Panc1 (cell line): ENCODE measurements at regions not wholly inside any gene's neighbourhood (a gene's known extent, or its start where the extent isn't known, plus 50 kb on each side); places are given as distances from the start of the nearest gene placed in this dataset.

Experiments used
- ATAC-seq: fragments of 200-7000 bp; cut with Tn5 transposase; 2 replicates; pipeline ENCODE4 v1.9.1; 2020; ENCODE audit warnings: mild to moderate bottlenecking, moderate library complexity
- BruUV-seq: library from RNA; stranded (reverse); fragments of 400-500 nt; replicated peaks from 2 replicates; lab custom pipeline; 2021; lab: Mats Ljungman, UMichigan
- CTCF ChIA-PET: fragments of 300-600 bp; sonication (Branson Sonifier 250); formaldehyde crosslinking; loops from one replicate; lab custom pipeline; 2022; ENCODE audit warnings: antibody characterized with exemption; lab: Charles Lee
- POLR2A ChIA-PET: fragments of 300-600 bp; sonication (Branson Sonifier 250); formaldehyde crosslinking; loops from one replicate; lab custom pipeline; 2022; ENCODE audit warnings: antibody characterized with exemption; lab: Charles Lee
- DNase-seq: peaks from one replicate; pipeline ENCODE4 v3.0.0-alpha.2; 2010; ENCODE audit warnings: low read depth, low spot score
- H3K27ac ChIP-seq: 2 replicates; pipeline ENCODE4 v1.5.1; 2011; ENCODE audit warnings: mild to moderate bottlenecking, low read length, inconsistent platforms
- H3K27me3 ChIP-seq: fragments of 200-500 bp; sonication (Bioruptor generic); 2 replicates; pipeline ENCODE4 v1.6.0; 2014; ENCODE audit warnings: low read length, inconsistent platforms; ENCODE audit not compliant: control insufficient read depth, insufficient read depth
- H3K36me3 ChIP-seq: fragments of 200-500 bp; sonication (Bioruptor generic); 2 replicates; pipeline ENCODE4 v1.5.1; 2014; ENCODE audit warnings: inconsistent platforms, mild to moderate bottlenecking, low read length, moderate library complexity; ENCODE audit not compliant: control insufficient read depth, insufficient read depth
- H3K4me1 ChIP-seq: 2 replicates; pipeline ENCODE4 v1.5.1; 2011; ENCODE audit warnings: inconsistent platforms, mild to moderate bottlenecking, low read length, moderate library complexity; ENCODE audit not compliant: control insufficient read depth, insufficient read depth
- H3K4me3 ChIP-seq, 2 experiments: 2 replicates each; pipeline ENCODE4 v1.5.1; 2011 to 2012; ENCODE audit warnings: low read depth in 2 of 2, low read length in 2 of 2, mild to moderate bottlenecking in 2 of 2, inconsistent platforms in 1 of 2, moderate library complexity in 1 of 2
- H3K9me3 ChIP-seq: fragments of 200-500 bp; sonication (Bioruptor generic); 2 replicates; pipeline ENCODE4 v1.5.1; 2014; ENCODE audit warnings: low read depth, mild to moderate bottlenecking, inconsistent platforms, low read length, moderate library complexity; ENCODE audit not compliant: control insufficient read depth, insufficient read depth
- CTCF ChIP-seq: fragments of 450-650 bp; IDR thresholded peaks from 2 replicates; pipeline ENCODE4 v1.5.1; 2017; ENCODE audit warnings: mild to moderate bottlenecking
- POLR2AphosphoS5 ChIP-seq: IDR thresholded peaks from 2 replicates; pipeline ENCODE4 v1.6.1; 2012; ENCODE audit warnings: mild to moderate bottlenecking, low read depth, low read length, moderate library complexity
- REST ChIP-seq, 2 experiments: IDR thresholded peaks; 2 replicates each; pipeline ENCODE4 v1.6.1; 2011 to 2012; ENCODE audit warnings: low read depth in 2 of 2, control low read depth in 1 of 2, low read length in 1 of 2, mild to moderate bottlenecking in 1 of 2, moderate library complexity in 1 of 2; ENCODE audit not compliant: insufficient read depth in 1 of 2
- SIN3A ChIP-seq: IDR thresholded peaks from 2 replicates; pipeline ENCODE4 v1.6.1; 2012; ENCODE audit warnings: low read depth, mild to moderate bottlenecking, low read length, moderate library complexity, borderline replicate concordance; ENCODE audit not compliant: insufficient read depth
- TCF7L2 ChIP-seq: IDR thresholded peaks from 2 replicates; pipeline ENCODE4 v1.6.1; 2011; ENCODE audit warnings: mild to moderate bottlenecking, low read depth, low read length, inconsistent platforms
- in situ Hi-C: cut with HindIII; loops from 2 replicates; pipeline ENCODE4 v1.10.0; 2016; ENCODE audit warnings: low sequenced_read_pairs, low pct_unique_long_range_greater_than_20kb
- intact Hi-C: fragments of 100-400 bp; cut with micrococcal nuclease; formaldehyde crosslinking; loops from one replicate; pipeline ENCODE4 v1.10.0; 2022; ENCODE audit not compliant: unreplicated experiment

DNA sequence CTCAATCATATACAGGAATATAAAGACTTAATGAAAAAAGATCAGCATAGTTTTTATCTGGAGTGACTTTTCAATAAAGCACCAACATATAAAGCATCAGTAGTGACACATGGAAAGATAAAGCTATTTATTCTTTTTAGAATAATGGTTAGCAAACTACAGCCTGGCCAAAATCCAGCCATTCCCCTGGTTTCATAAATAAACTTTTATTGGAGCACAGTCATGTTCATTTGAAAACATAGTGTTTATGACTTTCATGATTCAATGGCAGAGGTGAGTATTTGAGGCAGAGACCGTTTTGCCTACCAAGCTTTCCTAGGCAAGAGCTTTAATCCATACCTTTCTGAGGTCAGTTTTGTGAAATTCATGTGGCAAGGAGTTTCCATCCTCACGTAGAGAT, 153.5 kb downstream of the RPS12 start:
- DNase-seq (no peak), ATAC-seq (no peak)
- Histone ChIP-seq H3K27ac (no peak overlapping the region), H3K4me3 (no peak overlapping the region), H3K36me3 (no peaks in the 10 kb centered on the region), H3K4me1 (no peaks in the 10 kb centered on the region), H3K27me3 (no peaks in the 10 kb centered on the region), H3K9me3 (no peaks in the 10 kb centered on the region)
- ChIA-PET POLR2A (no interaction called here), CTCF (no interaction called here)
- no TSS peak for BruUV-seq
- TF ChIP-seq SIN3A = no peak
- TF ChIP-seq CTCF = no peak
- TF ChIP-seq POLR2AphosphoS5 = no peak
- TF ChIP-seq REST (IDR thresholded peaks at IDR 0.05; ENCODE audit: insufficient read depth in 1 of 2, low read depth in 2 of 2, low read length in 1 of 2) = no peak
- TF ChIP-seq TCF7L2 = no peak
- in situ Hi-C loops (no loop called here), intact Hi-C loops (no loop called here)

- in situ Hi-C loops = no loop called here
- no TSS peak for BruUV-seq
- CTCF ChIA-PET = no interaction called here
Measured at GRCh38 chr6:132968419-132968950, 154.1 kb downstream of the RPS12 start.

More at GRCh38 chr6:132968419-132968950, 154.1 kb downstream of the RPS12 start:
- intact Hi-C loops = no loop called here
- no peaks in the 10 kb centered on the region for H3K27me3 ChIP-seq
- H3K4me3 ChIP-seq = no peak overlapping the region
- no peak for TF ChIP-seq POLR2AphosphoS5
- TF ChIP-seq TCF7L2 = no peak
- TF ChIP-seq REST (IDR thresholded peaks at IDR 0.05; ENCODE audit: insufficient read depth in 1 of 2, low read depth in 2 of 2, low read length in 1 of 2) = no peak
- TF ChIP-seq SIN3A = no peak
- TF ChIP-seq CTCF = no peak
- no peaks in the 10 kb centered on the region for H3K9me3 ChIP-seq
- ATAC-seq (no peak), DNase-seq (no peak)
- no peaks in the 10 kb centered on the region for H3K36me3 ChIP-seq
- no peak overlapping the region for H3K27ac ChIP-seq
- no peaks in the 10 kb centered on the region for H3K4me1 ChIP-seq
- POLR2A ChIA-PET = no interaction called here
